Anterior cingulate cortex (tissue), 58 donors: ENCODE measurements at regions not wholly inside any gene's neighbourhood (a gene's known extent, or its start where the extent isn't known, plus 50 kb on each side); places are given as distances from the start of the nearest gene placed in this dataset.

ENCODE experiments used
- DNase-seq, 58 donors: peaks; one replicate each; lab custom pipeline; 2025; lab: John Stamatoyannopoulos, UW

DNA sequence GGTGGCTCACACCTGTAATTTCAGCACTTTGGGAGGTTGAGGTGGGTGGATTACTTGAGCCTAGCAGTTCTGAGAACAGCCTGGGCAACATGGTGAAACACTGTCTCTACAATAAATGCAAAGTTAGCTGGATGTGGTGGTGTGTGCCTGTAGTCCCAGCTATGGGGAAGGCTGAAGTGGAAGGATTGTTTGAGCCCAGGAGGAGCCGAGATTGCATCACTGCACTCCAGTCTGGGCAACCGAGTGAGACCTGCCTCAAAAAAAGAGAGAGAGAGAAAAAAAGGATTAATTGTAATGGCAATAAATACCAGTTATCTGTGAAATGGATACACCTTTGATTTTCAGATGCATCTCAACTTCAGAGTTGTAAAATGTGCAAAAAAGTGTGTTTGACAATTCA is 58.8 kb downstream of the SPRY1 start:
- DNase-seq: no peak

DNA sequence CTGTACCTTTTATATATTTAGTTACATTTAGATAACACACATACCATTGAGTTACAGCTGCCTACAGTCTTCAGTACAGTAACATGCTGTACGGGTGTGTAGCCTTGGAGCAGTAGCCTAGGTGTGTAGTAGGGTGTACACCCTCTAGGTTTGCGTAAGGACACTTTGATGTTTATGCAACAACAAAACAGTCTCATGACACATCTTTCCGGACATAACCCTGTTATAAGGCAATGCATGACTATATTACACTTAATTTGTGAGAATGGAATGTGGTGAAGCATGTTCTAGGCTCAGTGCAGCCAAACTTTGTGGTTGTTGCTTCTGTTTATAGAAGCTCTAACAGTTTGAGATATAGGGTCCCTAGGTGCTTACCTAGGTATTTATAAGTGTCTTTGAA is 65.4 kb downstream of the SPRY1 start:
- no peak for DNase-seq

DNA sequence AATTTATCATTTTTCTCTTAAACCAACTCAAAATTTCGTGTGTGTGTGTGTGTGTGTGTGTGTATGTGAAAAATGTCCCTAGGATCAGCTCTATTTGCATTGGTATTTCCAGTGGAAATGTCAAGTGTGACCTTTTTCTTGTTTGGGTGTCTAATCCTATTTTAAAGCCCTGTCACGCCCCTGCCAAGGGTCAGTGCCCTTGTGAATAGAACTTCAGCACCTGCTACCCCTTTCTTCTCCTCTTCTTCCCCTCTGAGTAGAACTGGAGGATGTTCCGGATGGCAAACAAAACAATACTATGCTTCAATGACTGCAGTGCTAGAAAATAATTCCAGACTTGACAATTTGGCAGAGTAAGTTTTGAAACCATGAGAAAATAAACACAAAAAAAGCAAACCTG is 67.3 kb downstream of the SPRY1 start:
- DNase-seq: no peak

DNA sequence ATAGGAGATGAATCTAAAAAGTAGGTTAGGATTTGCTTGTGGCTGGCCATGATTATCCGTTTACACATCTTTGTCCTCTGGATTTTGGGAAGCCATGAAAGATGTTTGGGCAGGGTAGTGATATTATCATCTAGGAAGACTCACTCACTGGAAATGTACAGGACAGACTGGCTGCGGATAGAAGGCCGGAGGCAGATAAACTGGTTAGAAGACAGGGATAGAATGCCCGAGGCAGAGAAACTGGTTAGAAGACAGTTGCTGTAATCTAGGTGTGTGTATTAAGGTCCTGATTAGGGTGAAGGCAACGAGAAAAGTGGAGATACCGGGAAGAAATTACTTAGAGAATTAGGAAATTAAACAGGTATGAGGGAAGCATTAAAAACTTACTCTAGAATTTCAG is 68.8 kb downstream of the SPRY1 start:
- no peak for DNase-seq

DNA sequence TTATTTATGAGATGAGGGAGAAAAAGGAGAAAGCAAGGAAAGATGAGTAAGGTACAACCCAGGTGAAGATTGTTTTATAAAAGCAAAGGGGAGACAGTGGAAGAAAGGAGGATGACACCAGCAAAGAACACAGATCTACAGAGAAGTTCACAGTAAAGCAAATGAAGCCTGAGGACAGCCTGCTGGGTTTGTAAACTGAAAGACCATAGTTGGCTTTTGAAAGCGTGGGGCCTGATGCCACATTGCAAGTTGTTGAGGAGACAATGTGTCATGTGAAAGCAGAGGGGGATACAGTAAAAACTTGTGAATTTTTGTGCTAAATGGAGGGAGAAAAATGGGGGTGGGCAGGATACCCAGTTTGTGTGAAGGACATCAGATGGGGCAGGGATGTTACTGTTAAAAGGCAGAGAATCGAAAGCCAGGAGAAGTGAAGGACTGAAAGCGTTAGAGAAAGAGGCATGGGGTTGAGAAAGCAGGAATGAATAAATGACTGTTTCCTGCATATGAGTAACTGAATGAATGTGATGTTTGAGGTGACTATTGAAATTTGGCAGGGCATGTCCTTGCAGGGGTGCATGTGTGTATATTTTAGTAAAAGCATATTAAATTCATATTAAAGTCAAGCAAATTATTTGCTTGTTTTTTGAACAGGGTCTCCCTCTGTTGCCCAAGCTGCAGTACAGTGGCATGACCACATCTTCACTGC is 69.6 kb downstream of the SPRY1 start:
- DNase-seq: no peak

DNA sequence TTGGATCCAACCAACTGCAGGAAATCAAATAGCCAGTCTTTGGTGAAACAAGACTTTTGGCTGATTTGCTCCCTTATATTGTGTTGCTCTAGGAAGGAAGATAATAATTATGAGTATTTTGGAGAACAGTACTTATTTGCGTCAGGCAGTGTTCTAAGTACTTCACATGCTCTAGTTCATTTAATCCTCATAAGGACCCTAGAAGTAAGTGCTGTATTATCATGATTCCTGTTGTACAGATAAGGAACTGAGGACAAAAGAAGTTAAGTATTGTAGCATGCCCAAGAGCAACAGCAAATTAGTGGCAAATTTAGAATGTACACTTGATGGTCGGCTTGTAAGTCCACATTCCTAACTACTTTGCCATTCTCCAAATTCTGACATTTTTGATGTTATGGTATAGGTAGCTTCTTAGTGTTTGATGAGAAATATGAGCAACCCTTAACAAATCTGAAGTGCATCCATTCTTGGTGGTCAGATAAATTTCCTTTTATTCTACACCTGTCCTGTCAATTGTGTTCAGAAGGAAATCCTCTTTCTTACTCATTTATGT is 72.0 kb downstream of the SPRY1 start:
- DNase-seq: no peak

DNA sequence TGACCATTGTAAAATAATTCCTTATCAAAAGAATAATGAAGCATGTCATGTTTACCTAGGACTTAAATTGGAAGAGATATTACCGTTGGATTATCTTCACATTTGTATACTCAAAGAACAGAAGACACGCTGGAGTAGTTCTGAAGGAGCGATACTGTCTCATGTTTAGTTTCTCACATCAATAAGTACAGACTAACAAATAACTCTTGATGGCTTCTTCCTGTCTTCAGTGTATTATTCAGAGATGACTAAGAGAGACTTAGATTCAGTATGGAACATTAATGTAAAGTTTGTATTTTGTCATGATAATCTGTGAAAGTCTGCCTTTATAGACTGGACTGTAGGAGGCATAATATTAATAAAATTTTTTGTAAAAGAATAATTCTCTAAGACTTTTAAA is 72.7 kb downstream of the SPRY1 start:
- DNase-seq: no peak

DNA sequence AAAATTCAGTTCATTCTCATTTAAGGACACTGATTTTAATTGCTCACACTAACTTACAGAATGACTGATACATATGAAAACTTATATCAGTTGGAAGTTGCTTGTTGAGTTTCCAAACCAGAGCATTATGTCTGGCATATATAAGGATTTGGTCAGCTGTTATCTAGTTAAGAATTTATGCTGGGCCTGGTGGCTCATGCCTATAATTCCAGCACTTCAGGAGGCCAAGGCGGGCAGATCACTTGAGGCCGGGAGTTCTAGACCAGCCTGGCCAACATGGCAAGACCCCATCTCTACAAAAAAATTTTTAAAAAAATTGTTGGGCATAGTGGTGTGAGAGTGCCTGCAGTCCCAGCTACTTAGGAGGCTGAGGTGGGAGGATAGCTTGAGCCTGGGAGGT is 73.1 kb downstream of the SPRY1 start:
- DNase-seq: no peak

DNA sequence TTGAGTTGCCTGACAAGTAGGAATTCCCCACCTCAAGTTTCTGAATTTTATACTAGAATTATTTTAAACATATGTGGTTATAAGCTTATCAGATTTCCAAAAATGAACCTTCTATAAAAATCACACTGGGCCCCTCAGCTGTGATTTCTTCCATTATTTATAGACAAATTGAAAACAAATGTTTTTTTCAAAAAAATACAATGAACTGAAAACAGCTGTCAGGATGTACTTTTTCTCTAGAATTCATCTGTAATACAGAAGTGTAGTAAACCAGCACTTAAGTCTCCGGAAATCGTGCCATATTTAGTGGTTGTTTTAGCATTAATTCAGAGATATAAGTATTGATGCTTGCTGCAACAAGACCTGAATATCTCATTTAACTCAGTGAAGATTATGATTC is 74.0 kb downstream of the SPRY1 start:
- DNase-seq: no peak

DNA sequence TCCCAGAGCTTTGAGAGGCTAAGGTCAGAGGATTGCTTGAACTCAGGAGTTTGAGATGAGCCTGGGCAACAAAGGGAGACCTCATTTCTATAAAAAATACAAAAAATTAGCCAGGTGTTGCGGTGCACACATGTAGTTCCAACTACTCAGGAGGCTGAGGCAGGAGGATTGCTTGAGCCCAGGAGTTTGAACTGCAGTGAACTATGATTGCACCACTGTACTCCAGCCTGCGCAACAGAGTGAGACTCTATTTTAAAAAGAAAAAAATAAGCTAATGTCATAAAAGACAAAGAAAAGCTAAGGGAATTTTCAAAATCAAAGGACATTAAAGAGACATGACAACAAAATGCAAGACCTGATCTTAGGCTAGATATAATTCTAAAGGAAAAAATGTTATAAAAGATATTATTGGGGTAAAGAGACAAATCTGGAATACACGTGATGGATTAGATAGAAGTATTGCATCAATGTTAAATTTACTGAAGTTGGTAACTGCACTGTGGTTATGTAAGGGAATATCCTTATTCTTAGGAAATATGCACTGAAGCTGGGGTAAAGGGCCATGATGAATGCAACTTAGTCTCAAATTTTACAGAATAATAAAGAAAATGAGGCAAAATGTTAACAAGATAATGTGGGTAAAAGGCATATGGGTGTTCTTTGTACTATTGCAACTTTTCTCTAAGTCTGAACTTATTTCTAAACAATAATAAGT is 75.2 kb downstream of the SPRY1 start:
- no peak for DNase-seq

DNA sequence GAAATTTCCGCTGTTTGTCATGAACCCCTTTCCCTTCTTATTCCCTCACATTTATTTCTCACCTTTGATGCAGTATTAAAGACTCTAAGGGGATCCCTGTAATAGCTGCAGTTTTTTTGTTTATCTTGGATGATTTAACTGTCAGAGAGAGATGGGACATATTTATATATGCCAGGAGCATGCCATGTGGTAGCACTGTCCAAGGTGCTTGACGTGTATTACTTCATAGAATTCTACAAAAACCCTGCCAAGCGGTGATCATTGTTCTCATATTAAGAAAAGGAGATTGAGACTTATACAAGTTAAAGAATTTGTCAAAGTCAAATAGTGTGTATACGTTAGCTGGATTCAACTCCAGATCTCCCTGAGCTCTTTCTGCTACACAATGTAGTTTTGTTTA is 78.2 kb downstream of the SPRY1 start:
- DNase-seq: no peak

DNA sequence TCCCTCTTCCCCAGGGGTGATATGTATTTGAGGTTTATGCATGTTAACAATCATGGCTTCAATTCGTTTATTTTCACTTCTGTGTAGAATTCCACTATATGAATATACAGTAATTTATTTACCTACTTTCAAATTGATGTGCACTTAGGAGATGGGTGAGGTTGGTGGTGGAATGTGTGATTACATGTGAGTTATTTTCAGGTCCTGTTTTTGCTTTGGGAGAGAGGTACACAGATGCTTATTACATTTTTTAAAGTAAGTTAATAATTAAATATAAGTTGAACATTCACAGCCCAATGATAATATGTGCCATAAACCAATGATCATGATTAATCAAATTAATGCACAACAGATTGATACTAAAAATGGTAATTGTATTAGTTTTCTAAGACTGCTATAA is 79.5 kb downstream of the SPRY1 start:
- no peak for DNase-seq

DNA sequence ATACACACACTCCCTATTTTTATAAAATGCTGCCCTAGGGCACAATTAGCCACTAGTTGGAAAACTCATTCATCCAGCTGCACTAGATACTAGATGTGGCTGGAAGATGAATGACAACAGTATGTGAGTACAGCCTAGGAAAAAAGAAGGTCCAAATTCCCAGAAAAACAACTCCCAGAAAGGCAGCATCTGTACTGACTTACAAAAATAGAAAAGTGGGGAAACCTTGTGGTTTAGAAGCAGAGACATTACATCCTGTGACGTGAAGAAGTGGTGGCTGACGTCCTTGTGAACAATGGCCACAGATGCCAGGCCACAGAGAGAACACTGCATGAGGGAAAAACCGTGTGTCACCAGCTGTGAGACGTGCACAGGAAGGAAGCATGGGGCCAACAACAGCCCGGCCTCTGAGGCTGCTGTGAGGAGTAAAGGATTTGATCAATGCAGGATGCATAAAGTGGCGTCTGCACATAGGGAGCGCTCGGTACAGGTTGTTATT is 81.2 kb downstream of the SPRY1 start:
- peak in 1 of 58 donors; percentile 1 for DNase-seq

DNA sequence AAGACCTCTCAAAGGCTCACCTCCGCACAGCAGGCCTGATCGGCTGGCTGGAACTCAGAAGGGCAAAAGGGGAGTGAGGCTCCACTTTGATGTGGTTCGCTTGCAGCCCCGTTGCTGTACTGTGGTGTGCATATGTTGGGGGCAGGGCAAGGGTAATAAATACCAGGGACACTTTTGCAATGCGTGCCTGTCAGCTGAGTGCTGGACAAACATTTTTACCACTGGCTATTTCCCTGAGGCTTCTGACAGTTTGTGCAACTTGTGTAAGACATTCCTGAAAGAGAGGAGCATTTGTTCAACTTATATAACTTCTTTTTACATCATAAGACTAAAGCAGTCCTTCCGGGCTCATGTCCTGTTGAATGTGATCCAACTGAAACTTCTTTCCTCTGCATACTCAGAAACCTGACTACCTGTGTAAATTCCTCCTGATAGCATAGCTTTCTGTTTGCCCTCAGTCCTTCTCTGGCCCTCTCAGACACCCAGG is 82.3 kb downstream of the SPRY1 start:
- DNase-seq: no peak

DNA sequence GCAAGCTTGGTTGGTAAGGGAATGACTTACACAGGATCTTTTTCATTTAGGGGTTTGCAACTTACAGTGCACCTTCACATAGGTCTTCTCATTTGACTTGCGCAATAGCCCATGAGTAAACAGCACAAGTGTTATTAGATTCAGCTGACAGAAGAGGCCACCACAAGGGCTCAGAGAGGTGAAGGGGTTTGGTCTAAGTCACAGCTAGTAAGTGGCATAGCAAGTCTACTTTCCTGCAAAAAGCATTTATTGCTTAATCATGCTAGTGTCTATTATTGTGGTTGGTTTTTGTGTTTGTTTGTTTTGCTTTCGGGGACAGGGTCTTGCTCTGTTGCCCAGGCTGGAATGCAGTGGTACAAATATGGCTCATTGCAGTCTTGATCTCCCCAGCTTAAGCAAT is 83.3 kb downstream of the SPRY1 start:
- no peak for DNase-seq

DNA sequence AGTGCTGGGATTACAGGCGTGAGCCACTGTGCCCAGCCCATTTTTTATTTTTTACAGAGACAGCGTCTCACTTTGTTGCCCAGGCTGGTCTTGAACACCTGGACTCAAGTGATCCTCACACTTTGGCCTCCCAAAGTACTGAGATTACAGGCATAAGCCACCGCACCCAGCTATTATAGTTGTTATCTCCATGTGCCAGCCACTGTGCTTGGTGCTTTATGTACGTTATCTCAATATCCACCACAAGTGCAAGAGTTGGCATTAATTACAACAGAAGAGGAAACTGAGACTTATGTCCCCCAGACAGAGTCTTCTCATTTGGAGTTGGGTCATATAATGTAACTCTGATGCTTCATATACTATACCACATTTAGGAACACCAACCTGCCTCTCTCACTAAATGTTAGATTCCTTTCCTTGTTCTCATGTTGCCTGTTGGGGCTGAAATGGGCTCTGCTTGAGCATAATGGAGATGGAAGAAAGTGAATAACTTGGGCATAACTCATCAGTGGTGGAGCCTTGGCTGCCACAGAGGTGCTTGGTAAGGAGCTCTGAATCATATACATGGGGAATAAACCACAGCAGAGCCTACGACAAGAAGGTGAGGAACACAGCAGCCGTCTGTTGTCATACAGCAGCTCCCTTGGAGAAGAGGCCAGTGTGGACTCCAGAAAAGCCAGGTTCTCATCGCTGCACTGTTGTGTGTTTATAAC is 84.3 kb downstream of the SPRY1 start:
- no peak for DNase-seq

DNA sequence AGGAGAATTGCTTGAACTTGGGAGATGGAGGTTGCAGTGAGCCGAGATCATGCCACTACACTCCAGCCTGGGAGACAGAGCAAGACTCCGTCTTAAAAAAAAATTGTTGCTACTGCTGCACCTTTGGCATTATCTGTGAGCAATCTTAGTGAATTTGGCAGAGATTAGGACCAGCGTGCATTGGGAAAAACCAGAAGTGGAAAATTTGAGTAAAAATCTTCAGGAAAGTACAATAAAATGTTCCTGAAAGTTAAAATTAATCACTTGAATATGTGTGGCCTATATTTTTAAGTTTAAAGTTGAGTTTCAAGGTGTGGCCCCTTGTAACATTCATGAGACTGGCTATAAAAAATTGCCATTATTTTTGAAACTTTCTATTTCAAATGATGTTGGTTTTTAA is 85.1 kb downstream of the SPRY1 start:
- no peak for DNase-seq

DNA sequence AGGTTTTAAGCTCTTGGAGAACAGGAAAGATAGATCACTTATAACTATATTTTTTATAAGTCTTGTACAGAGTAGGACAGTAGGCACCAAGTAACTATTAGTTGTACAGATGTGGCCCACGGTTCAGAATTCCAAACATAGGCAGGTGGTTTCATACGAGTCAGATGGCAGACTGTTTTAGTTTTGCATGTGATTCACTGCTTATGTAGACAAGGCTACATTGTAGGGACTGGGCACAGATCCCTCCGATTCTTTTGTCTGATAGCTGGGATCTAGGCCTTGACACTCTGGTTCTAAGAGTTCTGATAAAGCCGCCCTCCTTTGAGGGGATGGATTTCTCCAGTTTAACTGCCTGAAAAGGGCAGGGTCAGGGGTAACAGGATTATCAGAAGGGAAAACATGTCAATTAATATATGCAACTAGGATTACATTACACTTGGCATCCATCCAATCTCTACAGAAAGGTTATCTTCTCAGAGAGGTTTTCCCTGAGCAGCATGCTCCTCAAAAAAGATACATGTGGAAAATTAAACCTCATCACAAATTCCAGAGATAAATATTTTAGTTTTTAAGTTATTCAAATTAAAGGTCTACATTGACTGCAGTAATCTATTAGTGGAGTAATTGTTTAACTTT is 87.8 kb downstream of the SPRY1 start:
- DNase-seq: peak in 1 of 58 donors; percentile 3

DNA sequence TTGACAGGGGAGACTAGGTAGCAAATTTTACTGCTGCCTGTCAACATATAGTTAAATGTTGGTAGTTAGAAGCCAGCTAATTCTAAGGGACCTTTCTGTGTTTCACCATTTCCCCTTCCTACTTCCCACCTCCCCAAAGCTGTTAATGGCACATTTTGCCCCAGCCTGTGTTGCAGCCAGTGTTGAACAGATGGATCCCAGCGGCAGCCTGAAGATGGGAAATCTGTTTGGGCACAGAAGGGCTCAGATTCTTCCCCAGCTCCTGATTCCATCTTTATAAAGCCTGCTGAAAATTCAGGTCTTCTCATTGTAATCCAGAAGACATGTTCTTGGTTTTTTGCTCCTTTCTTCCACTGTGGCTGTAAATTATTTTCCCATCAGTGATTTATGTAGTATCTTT is 89.0 kb downstream of the SPRY1 start:
- no peak for DNase-seq

DNA sequence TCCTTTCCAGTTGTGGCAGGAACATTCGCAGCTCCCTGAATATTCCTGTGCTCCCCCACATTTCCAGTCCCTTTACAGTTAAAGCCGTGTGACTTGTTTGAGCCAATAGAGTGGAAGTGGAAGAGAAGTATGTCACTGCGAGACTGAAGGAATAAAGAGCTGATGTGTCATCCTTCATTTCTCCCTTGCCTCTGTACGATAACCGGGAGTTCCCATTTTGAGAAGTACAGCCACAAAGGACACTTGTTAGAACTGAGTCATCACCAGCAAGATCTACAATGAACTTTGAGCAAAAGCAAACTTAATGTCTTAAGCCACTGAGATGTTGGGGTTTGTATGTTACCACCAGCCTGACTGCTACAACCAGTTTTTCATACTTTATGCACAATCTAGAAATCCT is 92.3 kb downstream of the SPRY1 start:
- no peak for DNase-seq

DNA sequence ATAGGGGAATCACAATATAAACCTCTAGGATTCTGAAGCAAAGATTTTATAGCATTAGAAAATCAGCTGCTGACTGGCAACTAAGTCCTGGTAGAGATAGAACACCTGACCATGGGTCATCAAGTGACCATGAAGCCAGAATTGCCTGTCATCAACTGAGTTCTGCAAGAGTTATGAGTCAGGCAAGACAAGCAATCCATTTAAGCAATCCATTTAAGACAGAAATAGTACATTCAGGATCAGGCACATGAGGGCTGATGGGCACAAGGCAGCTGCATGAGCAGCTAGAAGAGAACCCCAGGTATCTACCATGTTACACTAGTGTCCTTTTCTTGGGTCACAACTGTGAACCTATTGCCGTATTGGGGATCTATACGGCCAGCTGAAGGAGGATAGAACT is 98.9 kb downstream of the SPRY1 start:
- no peak for DNase-seq
